ENCODE measurements at regions not wholly inside any gene's neighbourhood (a gene's known extent, or its start where the extent isn't known, plus 50 kb on each side); places are given as distances from the start of the nearest gene placed in this dataset.
"Not testable (repeated sequence)": the region's sequence is repeated elsewhere in the genome, so short reads cannot be mapped to it uniquely, and the experiment has no call there.

GRCh38 chrX:13376857-13377549, 57.1 kb upstream of the ATXN3L start:
- no peaks in the 10 kb centered on the region for H3K27me3 ChIP-seq
- H3K4me1 ChIP-seq (ENCODE audit: low read depth): no peaks in the 10 kb centered on the region
- H3K27ac ChIP-seq: no peak overlapping the region
- no peaks in the 10 kb centered on the region for H3K9me3 ChIP-seq (ENCODE audit: low read depth)
- TF ChIP-seq, protein P1, sequence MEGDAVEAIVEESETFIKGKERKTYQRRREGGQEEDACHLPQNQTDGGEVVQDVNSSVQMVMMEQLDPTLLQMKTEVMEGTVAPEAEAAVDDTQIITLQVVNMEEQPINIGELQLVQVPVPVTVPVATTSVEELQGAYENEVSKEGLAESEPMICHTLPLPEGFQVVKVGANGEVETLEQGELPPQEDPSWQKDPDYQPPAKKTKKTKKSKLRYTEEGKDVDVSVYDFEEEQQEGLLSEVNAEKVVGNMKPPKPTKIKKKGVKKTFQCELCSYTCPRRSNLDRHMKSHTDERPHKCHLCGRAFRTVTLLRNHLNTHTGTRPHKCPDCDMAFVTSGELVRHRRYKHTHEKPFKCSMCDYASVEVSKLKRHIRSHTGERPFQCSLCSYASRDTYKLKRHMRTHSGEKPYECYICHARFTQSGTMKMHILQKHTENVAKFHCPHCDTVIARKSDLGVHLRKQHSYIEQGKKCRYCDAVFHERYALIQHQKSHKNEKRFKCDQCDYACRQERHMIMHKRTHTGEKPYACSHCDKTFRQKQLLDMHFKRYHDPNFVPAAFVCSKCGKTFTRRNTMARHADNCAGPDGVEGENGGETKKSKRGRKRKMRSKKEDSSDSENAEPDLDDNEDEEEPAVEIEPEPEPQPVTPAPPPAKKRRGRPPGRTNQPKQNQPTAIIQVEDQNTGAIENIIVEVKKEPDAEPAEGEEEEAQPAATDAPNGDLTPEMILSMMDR (IDR thresholded peaks at IDR 0.05; ENCODE audit: low read depth, low read length): no peak
- no peaks in the 10 kb centered on the region for H3K36me3 ChIP-seq
- DNase-seq (ENCODE audit: low read depth in 1 of 2, low spot score in 1 of 2): peak in 1 of 2 donors; percentile 97
- H3K4me3 ChIP-seq: no peak overlapping the region

- not testable (repeated sequence) for H3K27me3 ChIP-seq; H3K4me1 ChIP-seq (ENCODE audit: low read depth); DNase-seq (ENCODE audit: low read depth in 1 of 2, low spot score in 1 of 2); H3K27ac ChIP-seq; H3K36me3 ChIP-seq; H3K9me3 ChIP-seq (ENCODE audit: low read depth); H3K4me3 ChIP-seq
Measured at GRCh38 chrX:13375596-13375995, 55.7 kb upstream of the ATXN3L start.

DNA sequence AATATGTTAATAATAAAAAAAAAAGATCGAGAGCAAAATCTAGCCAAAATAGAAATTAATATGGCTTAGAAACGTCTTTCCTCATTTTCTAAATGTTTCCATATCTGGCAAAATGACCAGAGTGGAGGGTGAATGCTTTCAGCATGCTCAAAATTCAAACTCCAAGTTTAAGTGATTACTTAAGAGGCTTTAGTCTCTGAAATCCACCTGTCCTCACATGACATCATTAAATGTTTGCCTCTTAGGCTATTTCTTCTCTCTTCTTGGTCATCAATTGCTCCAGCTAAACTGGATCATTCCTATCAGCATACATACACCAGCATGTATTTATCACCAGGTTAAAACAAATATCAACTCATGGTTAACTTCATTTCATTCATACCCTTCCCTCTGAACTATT, 54.5 kb upstream of the ATXN3L start:
- Histone ChIP-seq H3K9me3 (ENCODE audit: low read depth) (no peaks in the 10 kb centered on the region), H3K4me1 (ENCODE audit: low read depth) (no peaks in the 10 kb centered on the region), H3K27me3 (no peaks in the 10 kb centered on the region), H3K27ac (no peak overlapping the region), H3K36me3 (no peaks in the 10 kb centered on the region), H3K4me3 (no peak overlapping the region)
- no peak for DNase-seq (ENCODE audit: low read depth in 1 of 2, low spot score in 1 of 2)
- TF ChIP-seq, protein P1 (IDR thresholded peaks at IDR 0.05; ENCODE audit: low read depth, low read length): no peak

GRCh38 chrX:13373431-13374187, 53.8 kb upstream of the ATXN3L start:
- Histone ChIP-seq H3K27ac (no peak overlapping the region), H3K27me3 (no peaks in the 10 kb centered on the region), H3K36me3 (no peaks in the 10 kb centered on the region), H3K4me1 (ENCODE audit: low read depth) (no peaks in the 10 kb centered on the region), H3K4me3 (no peak overlapping the region), H3K9me3 (ENCODE audit: low read depth) (no peaks in the 10 kb centered on the region)
- TF ChIP-seq, protein P1 (IDR thresholded peaks at IDR 0.05; ENCODE audit: low read depth, low read length): no peak
- peak in 1 of 2 donors; percentile 85 for DNase-seq (ENCODE audit: low read depth in 1 of 2, low spot score in 1 of 2)

DNA sequence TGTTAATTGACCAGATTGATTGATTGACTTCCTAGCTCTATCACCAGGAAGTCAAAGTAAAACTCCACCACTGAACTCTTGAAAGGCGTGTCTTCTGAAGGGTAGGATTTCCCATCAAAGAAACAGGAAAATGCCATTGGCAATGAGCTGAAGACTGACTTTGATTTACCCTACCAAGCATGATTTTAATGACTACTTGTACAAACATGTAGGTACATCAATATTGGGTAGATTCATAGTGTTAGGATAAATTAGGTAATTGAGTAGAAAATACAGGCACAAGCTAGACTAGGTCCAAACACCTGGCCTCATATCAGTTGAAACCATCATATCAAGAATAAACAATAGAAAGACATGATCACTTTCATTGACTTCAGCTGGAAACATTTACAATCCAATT, 53.2 kb upstream of the ATXN3L start:
- no peaks in the 10 kb centered on the region for H3K27me3 ChIP-seq
- H3K4me3 ChIP-seq: no peak overlapping the region
- H3K4me1 ChIP-seq (ENCODE audit: low read depth): no peaks in the 10 kb centered on the region
- H3K27ac ChIP-seq: no peak overlapping the region
- H3K9me3 ChIP-seq (ENCODE audit: low read depth): no peaks in the 10 kb centered on the region
- TF ChIP-seq, protein P1 (IDR thresholded peaks at IDR 0.05; ENCODE audit: low read depth, low read length): no peak
- no peak for DNase-seq (ENCODE audit: low read depth in 1 of 2, low spot score in 1 of 2)
- H3K36me3 ChIP-seq: no peaks in the 10 kb centered on the region
